Left lung (tissue), 4 donors: ENCODE measurements at regions not wholly inside any gene's neighbourhood (a gene's known extent, or its start where the extent isn't known, plus 50 kb on each side); places are given as distances from the start of the nearest gene placed in this dataset.
"Not testable (repeated sequence)": the region's sequence is repeated elsewhere in the genome, so short reads cannot be mapped to it uniquely, and the experiment has no call there.

ENCODE experiments used
- ATAC-seq: fragments of 200-7000 bp; cut with Tn5 transposase; one replicate; pipeline ENCODE4 v1.9.1; 2020; ENCODE audit warnings: moderate library complexity
- DNase-seq, 4 donors: peaks; one replicate each; pipeline ENCODE4 v3.0.0-alpha.2; 2013 to 2020
- H3K27ac ChIP-seq, 2 donors: fragments of 200-600 bp; sonication (generic) in 1 of 2; one replicate each; pipeline versions ENCODE4 v1.5.0 to v1.8.0; 2020 to 2021
- H3K27me3 ChIP-seq, 2 donors: fragments of 200-600 bp; sonication (generic) in 1 of 2; one replicate each; pipeline versions ENCODE4 v1.5.0 to v1.8.0; 2020 to 2021
- H3K36me3 ChIP-seq, 2 donors: fragments of 200-600 bp; sonication (generic) in 1 of 2; one replicate each; pipeline versions ENCODE4 v1.5.0 to v1.8.0; 2020 to 2021
- H3K4me1 ChIP-seq, 2 donors: fragments of 200-600 bp; one replicate each; pipeline ENCODE4 v1.8.0; 2021
- H3K4me3 ChIP-seq, 2 donors: fragments of 200-600 bp; sonication (generic) in 1 of 2; one replicate each; pipeline versions ENCODE4 v1.5.0 to v1.8.0; 2020 to 2021; ENCODE audit warnings: mild to moderate bottlenecking in 1 of 2
- H3K9me3 ChIP-seq, 2 donors: fragments of 200-600 bp; sonication (generic) in 1 of 2; one replicate each; pipeline versions ENCODE4 v1.5.0 to v1.8.0; 2020 to 2021
- CTCF ChIP-seq, 2 donors: fragments of 200-600 bp; sonication (generic) in 1 of 2; IDR thresholded peaks; one replicate each; pipeline versions ENCODE4 v1.5.0 to v1.8.0; 2021; ENCODE audit warnings: antibody characterized with exemption in 2 of 2
- intact Hi-C, 2 donors: fragments of 100-400 bp; cut with DNase I; formaldehyde crosslinking; loops; one replicate each; pipeline versions ENCODE4 v1.11.2 to v1.14.2; 2022
- donor health status: DM: no; HTN: yes; CAD: no.
- donor health status: DM: no; HTN: no; CAD: no.

- Histone ChIP-seq H3K27ac (no peak overlapping the region), H3K27me3 (peaks cover 4 to 85% of the 10 kb centered on the region in 2 donors), H3K4me1 (no peaks in the 10 kb centered on the region), H3K36me3 (no peaks in the 10 kb centered on the region), H3K4me3 (no peak overlapping the region), H3K9me3 (no peaks in the 10 kb centered on the region)
- TF ChIP-seq CTCF (IDR thresholded peaks at IDR 0.05) = no peak
- DNase-seq (no peak), ATAC-seq (no peak)
- intact Hi-C loops = no loop called here
Observed at GRCh38 chr19:41510484-41510883, 65.5 kb upstream of the CEACAM21 start.

GRCh38 chr19:41511628-41512027 is 64.3 kb upstream of the CEACAM21 start:
- no peak for DNase-seq
- TF ChIP-seq CTCF (IDR thresholded peaks at IDR 0.05) = no peak
- no peaks in the 10 kb centered on the region for H3K36me3 ChIP-seq
- no peak for ATAC-seq
- H3K4me3 ChIP-seq = no peak overlapping the region
- intact Hi-C loops = no loop called here
- no peaks in the 10 kb centered on the region for H3K9me3 ChIP-seq
- H3K27ac ChIP-seq = no peak overlapping the region
- H3K27me3 ChIP-seq = peaks cover 4 to 83% of the 10 kb centered on the region in 2 donors
- H3K4me1 ChIP-seq = peaks cover 0 to 7% of the 10 kb centered on the region in 2 donors

- Histone ChIP-seq H3K27ac (no peak overlapping the region), H3K4me1 (peaks cover 0 to 12% of the 10 kb centered on the region in 2 donors), H3K36me3 (no peaks in the 10 kb centered on the region), H3K27me3 (peaks cover 14 to 93% of the 10 kb centered on the region in 2 donors), H3K9me3 (no peaks in the 10 kb centered on the region), H3K4me3 (no peak overlapping the region)
- TF ChIP-seq CTCF (IDR thresholded peaks at IDR 0.05) = no peak
- DNase-seq (no peak), ATAC-seq (no peak)
- intact Hi-C loops = no loop called here
Observed at GRCh38 chr19:41515015-41515652, 60.8 kb upstream of the CEACAM21 start.

GRCh38 chr19:41516292-41517171 is 59.4 kb upstream of the CEACAM21 start:
- peak; percentile 62 for ATAC-seq
- intact Hi-C loops, H3K4me3 ChIP-seq, DNase-seq, H3K36me3 ChIP-seq, H3K9me3 ChIP-seq, H3K27ac ChIP-seq: not testable (repeated sequence)
- peaks cover 24 to 95% of the 10 kb centered on the region in 2 donors for H3K27me3 ChIP-seq
- H3K4me1 ChIP-seq = peaks cover 2 to 21% of the 10 kb centered on the region in 2 donors
- peak in 1 of 2 donors; percentile 31 for TF ChIP-seq CTCF (IDR thresholded peaks at IDR 0.05)

- no peak for TF ChIP-seq CTCF (IDR thresholded peaks at IDR 0.05)
- ATAC-seq (no peak), DNase-seq (no peak)
- H3K9me3 ChIP-seq = no peaks in the 10 kb centered on the region
- no peaks in the 10 kb centered on the region for H3K36me3 ChIP-seq
- no peak overlapping the region for H3K27ac ChIP-seq
- intact Hi-C loops = no loop called here
- peaks cover 5 to 34% of the 10 kb centered on the region in 2 donors for H3K4me1 ChIP-seq
- H3K4me3 ChIP-seq = no peak overlapping the region
- peaks cover 39 to 95% of the 10 kb centered on the region in 2 donors for H3K27me3 ChIP-seq
Observed at GRCh38 chr19:41518141-41518540, 57.8 kb upstream of the CEACAM21 start.

- intact Hi-C loops, H3K9me3 ChIP-seq, DNase-seq, H3K36me3 ChIP-seq, ATAC-seq: not testable (repeated sequence)
- Histone ChIP-seq H3K4me1 (peaks cover 5 to 35% of the 10 kb centered on the region in 2 donors), H3K27ac (peak overlapping the region; percentile 39 to 74), H3K27me3 (peaks cover 42 to 90% of the 10 kb centered on the region in 2 donors), H3K4me3 (peak overlapping the region in 1 of 2 donors; percentile 37)
Observed at GRCh38 chr19:41521138-41521930, 54.6 kb upstream of the CEACAM21 start.
